Activated naive CD4-positive, alpha-beta T cell treated with Interleukin-2 at 50 U/mL for 16 hours (primary cell): ENCODE measurements at regions not wholly inside any gene's neighbourhood (a gene's known extent, or its start where the extent isn't known, plus 50 kb on each side); places are given as distances from the start of the nearest gene placed in this dataset.

ENCODE experiments used
- DNase-seq: peaks from one replicate; pipeline ENCODE4 v3.0.0-alpha.2; 2020

- no peak for DNase-seq
Observed at GRCh38 chr17:77763575-77763974, 194.9 kb upstream of the TNRC6C start.

- DNase-seq, result no peak
Observed at GRCh38 chr17:77765292-77765691, 193.2 kb upstream of the TNRC6C start.

GRCh38 chr17:77767148-77767547 is 191.4 kb upstream of the TNRC6C start:
- no peak for DNase-seq

- no peak for DNase-seq
Observed at GRCh38 chr17:77768248-77768852, 190.2 kb upstream of the TNRC6C start.

GRCh38 chr17:77769215-77769614 is 189.3 kb upstream of the TNRC6C start:
- DNase-seq, result no peak

GRCh38 chr17:77769762-77770161 is 188.7 kb upstream of the TNRC6C start:
- DNase-seq, result no peak

GRCh38 chr17:77770331-77771105 is 188.0 kb upstream of the TNRC6C start:
- DNase-seq, result no peak

GRCh38 chr17:77771145-77771544 is 187.4 kb upstream of the TNRC6C start:
- DNase-seq, result no peak

- no peak for DNase-seq
Observed at GRCh38 chr17:77771587-77771986, 186.9 kb upstream of the TNRC6C start.

GRCh38 chr17:77771998-77772397 is 186.5 kb upstream of the TNRC6C start:
- DNase-seq, result no peak

GRCh38 chr17:77772461-77772897 is 186.0 kb upstream of the TNRC6C start:
- peak; percentile 71 for DNase-seq

GRCh38 chr17:77772899-77773358 is 185.6 kb upstream of the TNRC6C start:
- DNase-seq, result no peak

- no peak for DNase-seq
Observed at GRCh38 chr17:77774182-77774581, 184.3 kb upstream of the TNRC6C start.

GRCh38 chr17:77778636-77779489 is 179.6 kb upstream of the TNRC6C start:
- DNase-seq, result no peak

GRCh38 chr17:77779711-77780539 is 178.6 kb upstream of the TNRC6C start:
- DNase-seq, result no peak

- no peak for DNase-seq
Observed at GRCh38 chr17:77781536-77781935, 177.0 kb upstream of the TNRC6C start.

GRCh38 chr17:77782201-77782600 is 176.3 kb upstream of the TNRC6C start:
- no peak for DNase-seq

- DNase-seq, result no peak
Observed at GRCh38 chr17:77782611-77783010, 175.9 kb upstream of the TNRC6C start.

GRCh38 chr17:77783991-77784820 is 174.3 kb upstream of the TNRC6C start:
- DNase-seq, result peak; percentile 72

- no peak for DNase-seq
Observed at GRCh38 chr17:77785312-77785905, 173.1 kb upstream of the TNRC6C start.

- DNase-seq, result no peak
Observed at GRCh38 chr17:77786090-77786489, 172.4 kb upstream of the TNRC6C start.
